Spinal cord (tissue), 9 donors: ENCODE measurements at regions not wholly inside any gene's neighbourhood (a gene's known extent, or its start where the extent isn't known, plus 50 kb on each side); places are given as distances from the start of the nearest gene placed in this dataset.

Source experiments
- DNase-seq, 6 donors: peaks; one replicate each; pipeline versions ENCODE4 v3.0.0 to v3.0.0-alpha.2; 2013 to 2015; ENCODE audit warnings: low spot score in 6 of 6, low read depth in 4 of 6
- H3K27ac ChIP-seq: one replicate; pipeline ENCODE4 v1.5.1; 2013; ENCODE audit warnings: low read depth, low read length, control low read depth
- H3K27me3 ChIP-seq: one replicate; pipeline ENCODE4 v1.6.1; 2013; ENCODE audit warnings: low read length; ENCODE audit not compliant: control insufficient read depth, insufficient read depth
- H3K36me3 ChIP-seq: one replicate; pipeline ENCODE4 v1.6.1; 2013; ENCODE audit warnings: low read length; ENCODE audit not compliant: control insufficient read depth, insufficient read depth
- H3K4me1 ChIP-seq: one replicate; pipeline ENCODE4 v1.6.1; 2013; ENCODE audit warnings: low read length; ENCODE audit not compliant: control insufficient read depth, insufficient read depth
- H3K4me3 ChIP-seq: one replicate; pipeline ENCODE4 v1.5.1; 2013; ENCODE audit warnings: low read depth, low read length, control low read depth
- H3K9me3 ChIP-seq: one replicate; pipeline ENCODE4 v1.6.1; 2013; ENCODE audit warnings: low read length; ENCODE audit not compliant: control insufficient read depth, insufficient read depth
- WGBS: methylation state at CpG from one replicate; pipeline ENCODE4 v1.1.5; 2013; ENCODE audit warnings: missing lambda C conversion rate; ENCODE audit not compliant: insufficient coverage; 5-methylcytosine and 5-hydroxymethylcytosine counted together
- donor health status: healthy.

DNA sequence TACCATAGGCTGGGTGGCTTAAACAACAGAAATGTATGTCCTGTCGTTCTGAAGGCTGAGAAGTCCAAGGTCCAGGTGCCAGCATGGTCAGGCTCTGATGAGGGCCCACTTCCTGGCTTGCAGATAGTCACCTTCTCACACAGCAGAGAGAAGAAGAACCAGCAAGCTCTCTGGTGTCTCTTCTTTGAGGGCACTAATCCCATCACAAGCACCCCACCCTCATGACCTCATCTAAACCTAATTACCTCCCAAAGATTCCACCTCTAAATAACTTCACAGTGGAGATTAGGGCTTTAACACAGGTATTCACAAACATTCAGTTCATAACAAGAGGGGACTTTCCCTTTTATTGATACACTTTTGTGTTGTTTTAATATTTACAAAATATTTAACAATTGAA is 61.1 kb downstream of the RIN2 start:
- H3K9me3 ChIP-seq: no peaks in the 10 kb centered on the region
- no peak for DNase-seq
- H3K27me3 ChIP-seq: no peaks in the 10 kb centered on the region
- H3K4me3 ChIP-seq: no peak overlapping the region
- no peaks in the 10 kb centered on the region for H3K36me3 ChIP-seq
- no peak overlapping the region for H3K27ac ChIP-seq
- H3K4me1 ChIP-seq: no peaks in the 10 kb centered on the region
- WGBS: 87% methylated on average over 1 of the region's 1 CpG

DNA sequence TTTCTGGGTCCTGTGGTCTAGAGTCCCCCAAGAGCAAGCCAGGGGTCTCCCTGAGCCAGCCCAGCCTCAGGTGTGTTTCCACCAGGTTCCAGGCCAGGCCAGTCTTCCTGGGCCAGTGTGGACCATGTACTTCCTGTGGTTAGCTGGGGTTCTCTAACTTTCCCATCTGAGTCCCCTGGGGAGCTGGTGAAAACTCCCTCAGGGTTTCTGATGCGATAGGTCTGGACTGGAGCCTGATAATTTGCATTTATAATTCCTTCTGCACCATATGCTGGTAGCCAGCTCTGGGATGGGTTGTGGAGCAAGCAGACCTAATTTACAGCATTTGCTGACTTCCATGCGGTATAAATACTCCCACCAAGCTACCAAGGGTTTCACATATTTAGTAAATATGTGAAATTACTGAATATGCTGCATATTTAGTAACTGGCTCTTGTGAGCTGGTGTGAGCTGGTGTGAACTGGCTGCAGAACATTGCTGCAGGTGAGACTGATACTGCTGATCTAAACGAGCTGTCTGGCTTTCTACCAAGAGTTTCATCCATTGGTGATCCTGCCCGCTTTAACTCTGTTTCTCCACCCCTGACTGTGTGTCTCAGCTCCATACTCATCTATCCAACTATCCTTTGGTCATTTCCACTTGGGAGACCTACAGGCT is 62.6 kb downstream of the RIN2 start:
- H3K4me3 ChIP-seq: no peak overlapping the region
- H3K27me3 ChIP-seq: no peaks in the 10 kb centered on the region
- WGBS: 81% methylated on average over 3 of the region's 4 CpGs
- H3K9me3 ChIP-seq: no peaks in the 10 kb centered on the region
- no peak overlapping the region for H3K27ac ChIP-seq
- no peaks in the 10 kb centered on the region for H3K36me3 ChIP-seq
- peak in 1 of 6 donors; percentile 67 for DNase-seq
- no peaks in the 10 kb centered on the region for H3K4me1 ChIP-seq

DNA sequence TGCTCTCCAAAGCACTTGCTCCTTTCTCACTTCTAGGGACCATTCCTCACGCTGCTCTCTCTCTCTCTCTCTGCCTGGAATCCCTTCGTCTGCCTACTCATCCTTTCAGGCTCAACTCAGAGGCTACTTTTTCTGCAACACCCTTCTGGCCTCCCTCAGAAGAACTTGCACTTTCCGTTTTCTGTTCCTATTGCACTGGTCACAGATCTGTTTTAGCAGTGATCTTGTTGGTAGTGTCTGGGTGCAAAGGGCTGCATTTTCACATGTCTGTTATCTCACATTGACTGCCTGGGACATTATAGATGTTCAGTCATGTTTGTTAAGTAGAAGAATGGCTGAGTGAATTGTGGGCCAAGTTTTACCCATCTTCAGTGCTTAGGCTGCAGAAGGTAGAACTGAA is 63.5 kb downstream of the RIN2 start:
- WGBS: 83% methylated on average over 1 of the region's 3 CpGs
- Histone ChIP-seq H3K9me3 (no peaks in the 10 kb centered on the region), H3K27ac (no peak overlapping the region), H3K36me3 (no peaks in the 10 kb centered on the region), H3K27me3 (no peaks in the 10 kb centered on the region), H3K4me1 (no peaks in the 10 kb centered on the region), H3K4me3 (no peak overlapping the region)
- DNase-seq: no peak

DNA sequence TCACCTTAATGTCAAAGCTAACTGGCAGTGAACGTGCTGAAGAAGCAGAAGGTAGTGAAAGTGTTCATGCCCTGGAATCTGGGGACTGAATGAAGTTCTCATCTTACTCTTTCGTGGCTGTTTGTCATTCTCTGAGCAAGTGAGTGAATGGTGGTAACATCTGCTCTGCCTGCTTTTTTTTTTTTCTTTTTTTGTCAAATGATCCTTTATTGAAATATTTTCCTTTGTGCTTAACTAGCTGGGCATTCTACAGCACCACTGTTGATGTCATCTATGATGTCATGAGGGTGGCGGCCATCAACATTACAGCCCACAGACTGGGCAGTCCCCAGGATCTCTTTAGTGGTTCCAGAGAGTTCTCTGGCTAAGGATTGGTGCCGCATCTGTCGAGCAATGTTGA is 65.2 kb downstream of the RIN2 start:
- Histone ChIP-seq H3K36me3 (no peaks in the 10 kb centered on the region), H3K4me3 (no peak overlapping the region), H3K27me3 (no peaks in the 10 kb centered on the region), H3K9me3 (no peaks in the 10 kb centered on the region), H3K4me1 (no peaks in the 10 kb centered on the region), H3K27ac (no peak overlapping the region)
- whole genome bisulfite sequencing: 100% methylated on average over 2 of the region's 5 CpGs
- no peak for DNase-seq

DNA sequence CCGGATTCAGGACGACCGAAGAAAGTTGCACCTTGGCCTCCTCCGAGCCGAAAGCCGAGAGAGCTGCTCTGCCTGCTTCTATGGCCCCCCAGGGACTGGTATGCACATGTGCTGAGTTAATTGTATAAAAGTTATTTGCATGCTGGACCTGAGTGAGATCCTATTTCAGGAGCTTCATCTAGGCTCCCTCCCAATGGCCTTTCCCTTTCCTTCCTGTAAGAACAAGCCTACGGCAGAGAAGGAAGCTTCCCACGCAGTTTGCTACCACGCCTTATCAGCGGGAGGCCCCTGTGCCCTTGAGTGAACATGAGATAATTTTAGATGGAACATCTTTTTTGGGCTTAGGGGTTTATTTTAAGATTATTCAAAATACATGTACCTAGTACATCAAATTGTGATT is 65.9 kb downstream of the RIN2 start:
- H3K4me1 ChIP-seq: no peaks in the 10 kb centered on the region
- no peak for DNase-seq
- H3K27ac ChIP-seq: no peak overlapping the region
- no peak overlapping the region for H3K4me3 ChIP-seq
- no peaks in the 10 kb centered on the region for H3K27me3 ChIP-seq
- 83% methylated on average over 5 of the region's 10 CpGs for WGBS
- H3K9me3 ChIP-seq: no peaks in the 10 kb centered on the region
- no peaks in the 10 kb centered on the region for H3K36me3 ChIP-seq

DNA sequence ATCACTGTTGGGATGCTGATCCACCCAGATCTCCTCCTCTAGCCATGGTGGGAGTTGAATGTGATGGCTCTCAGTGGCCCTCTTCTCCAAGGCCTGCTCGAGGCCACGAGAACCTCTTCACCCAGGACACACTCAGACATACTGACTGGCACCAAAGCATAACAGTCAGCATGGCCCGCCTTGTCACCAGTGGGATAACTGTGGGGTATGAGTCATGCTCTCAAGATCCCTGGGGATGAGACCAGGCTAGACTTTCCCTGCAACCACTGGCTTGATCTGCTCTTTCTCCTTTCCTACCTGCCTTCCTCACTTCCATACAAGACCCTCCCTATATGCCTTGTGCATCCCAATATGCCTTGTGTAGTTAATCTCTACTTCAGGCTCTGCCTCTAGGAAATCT is 66.8 kb downstream of the RIN2 start:
- H3K27ac ChIP-seq: no peak overlapping the region
- H3K36me3 ChIP-seq: no peaks in the 10 kb centered on the region
- H3K9me3 ChIP-seq: no peaks in the 10 kb centered on the region
- no peak for DNase-seq
- WGBS: 100% methylated on average over 1 of the region's 3 CpGs
- H3K27me3 ChIP-seq: no peaks in the 10 kb centered on the region
- no peak overlapping the region for H3K4me3 ChIP-seq
- H3K4me1 ChIP-seq: no peaks in the 10 kb centered on the region

DNA sequence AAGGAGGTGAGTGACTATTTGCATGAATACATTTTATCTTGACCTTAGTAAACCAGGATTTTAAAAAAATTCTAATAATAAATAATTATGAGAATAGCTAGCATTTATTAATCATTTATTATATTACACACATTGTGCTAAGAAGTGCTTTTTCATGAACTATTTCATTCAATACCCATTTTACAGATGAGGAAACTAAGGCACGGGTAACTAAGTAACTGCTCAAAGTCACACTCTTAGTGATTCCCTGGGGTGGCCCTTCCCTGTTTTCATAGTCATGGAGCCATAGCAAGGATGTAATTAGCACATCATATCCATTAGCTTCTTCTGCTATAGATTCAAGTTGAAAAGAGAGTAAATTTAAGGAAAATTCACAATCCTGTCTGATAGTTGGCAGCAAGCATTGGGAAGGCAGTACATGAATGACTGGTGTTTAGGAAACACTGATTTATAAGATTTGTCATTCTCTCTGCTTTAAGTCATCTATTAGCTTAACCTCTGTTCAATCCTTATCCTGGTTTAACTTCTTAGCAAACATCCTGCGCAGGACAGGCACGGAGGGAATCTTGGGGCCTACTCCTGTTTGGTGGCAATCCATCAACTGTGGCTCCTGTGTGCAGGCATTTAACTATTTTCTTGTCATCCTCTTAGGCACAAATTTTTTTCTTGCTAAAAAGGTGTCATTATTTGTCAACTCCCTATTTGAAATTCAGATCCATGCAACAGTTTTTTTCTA is 68.3 kb downstream of the RIN2 start:
- no peak overlapping the region for H3K27ac ChIP-seq
- H3K36me3 ChIP-seq: no peaks in the 10 kb centered on the region
- no peak for DNase-seq
- H3K27me3 ChIP-seq: no peaks in the 10 kb centered on the region
- H3K9me3 ChIP-seq: no peaks in the 10 kb centered on the region
- WGBS: 91% methylated on average over 3 of the region's 3 CpGs
- H3K4me1 ChIP-seq: no peaks in the 10 kb centered on the region
- H3K4me3 ChIP-seq: no peak overlapping the region

DNA sequence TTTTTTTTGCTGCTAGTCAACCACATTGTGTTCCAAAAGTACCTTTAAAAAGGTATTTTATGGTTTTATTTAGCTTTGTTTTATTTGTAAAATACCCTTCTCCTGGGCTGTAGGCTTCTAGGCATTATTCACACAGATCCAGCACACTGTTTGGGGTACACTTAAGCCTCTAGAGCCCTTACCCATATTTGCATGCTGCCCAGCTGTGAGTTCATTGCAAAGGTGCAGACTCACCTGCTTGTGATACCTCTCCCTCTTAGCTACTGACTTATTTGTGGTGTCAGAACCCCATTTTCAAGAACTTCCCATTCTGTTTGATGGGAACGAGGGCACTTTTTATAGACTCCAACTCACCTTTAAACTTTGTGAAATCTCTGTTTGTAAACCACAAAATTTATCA is 69.8 kb downstream of the RIN2 start:
- Histone ChIP-seq H3K27ac (no peak overlapping the region), H3K9me3 (no peaks in the 10 kb centered on the region), H3K27me3 (no peaks in the 10 kb centered on the region), H3K4me1 (no peaks in the 10 kb centered on the region), H3K4me3 (no peak overlapping the region), H3K36me3 (no peaks in the 10 kb centered on the region)
- DNase-seq: no peak
- WGBS: 71% methylated on average over 1 of the region's 1 CpG

DNA sequence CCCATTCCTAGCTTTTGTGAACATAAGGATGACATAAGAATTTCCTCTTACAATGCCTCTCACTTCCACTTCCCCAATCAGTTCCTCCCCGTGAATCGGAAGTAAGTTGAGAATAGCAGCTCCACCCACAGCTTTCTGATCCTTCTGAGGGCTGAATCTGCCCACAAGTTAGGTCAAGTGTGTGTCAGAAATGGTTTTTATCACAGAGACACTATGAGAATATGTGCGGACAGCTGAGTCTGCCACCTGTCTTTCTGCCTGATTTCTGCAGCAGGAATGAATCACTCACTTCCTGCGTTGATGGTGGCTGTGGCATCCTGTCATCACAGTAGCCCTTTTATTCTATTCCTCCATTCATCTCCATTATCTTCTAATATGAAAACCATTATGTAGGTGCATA is 70.2 kb downstream of the RIN2 start:
- no peak for DNase-seq
- Histone ChIP-seq H3K4me1 (no peaks in the 10 kb centered on the region), H3K36me3 (no peaks in the 10 kb centered on the region), H3K9me3 (no peaks in the 10 kb centered on the region), H3K27me3 (no peaks in the 10 kb centered on the region), H3K27ac (no peak overlapping the region), H3K4me3 (no peak overlapping the region)
- 60% methylated on average over 1 of the region's 4 CpGs for WGBS

DNA sequence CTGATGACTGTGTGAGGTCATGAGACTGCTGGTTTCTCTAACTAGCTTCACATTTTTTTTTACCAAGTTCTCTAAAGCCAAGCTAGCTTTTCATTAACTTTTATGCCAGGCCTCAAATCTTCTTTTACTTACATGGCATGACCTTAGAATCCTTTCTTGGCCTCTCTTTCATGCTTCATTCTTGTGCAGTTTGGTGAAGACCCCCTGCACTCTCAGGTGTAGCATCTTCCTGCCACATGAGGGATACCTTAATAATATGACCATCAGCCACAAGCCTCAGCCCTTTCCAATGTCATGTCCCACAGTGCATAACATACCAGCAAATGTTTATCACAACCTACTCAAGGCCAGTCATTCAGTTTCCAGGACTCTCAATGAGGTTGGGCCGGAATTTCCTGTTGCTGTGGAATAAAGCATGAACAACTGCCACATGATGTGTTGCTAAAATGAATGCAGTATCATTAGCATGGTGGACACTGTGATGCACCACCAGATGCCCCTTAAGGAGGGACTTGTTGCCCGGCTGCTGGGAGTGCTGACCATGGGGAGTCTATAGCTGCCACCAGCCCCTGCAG is 72.2 kb downstream of the RIN2 start:
- no peak for DNase-seq
- 81% methylated on average over 2 of the region's 2 CpGs for WGBS
- Histone ChIP-seq H3K27me3 (no peaks in the 10 kb centered on the region), H3K27ac (no peak overlapping the region), H3K36me3 (no peaks in the 10 kb centered on the region), H3K9me3 (no peaks in the 10 kb centered on the region), H3K4me3 (no peak overlapping the region), H3K4me1 (no peaks in the 10 kb centered on the region)
